ENCODE measurements at regions not wholly inside any gene's neighbourhood (a gene's known extent, or its start where the extent isn't known, plus 50 kb on each side); places are given as distances from the start of the nearest gene placed in this dataset.

GRCh38 chr18:22557168-22557941 lies 139.6 kb upstream of the CTAGE1 start:
- DNase-seq (ENCODE audit: low spot score), result no peak
- no peak for TF ChIP-seq CTCF (IDR thresholded peaks at IDR 0.05; ENCODE audit: borderline replicate concordance, control extremely low read depth, extremely low read depth, insufficient read depth, missing control alignments)
- in situ Hi-C loops (cut with MboI; ENCODE audit: low sequenced_read_pairs, unreplicated experiment), result loop anchor here (25.0 kb wide), 1 partner anchor 645 kb away; no protein-coding TSS in a partner anchor

- no peak for DNase-seq (ENCODE audit: low spot score)
- TF ChIP-seq CTCF (IDR thresholded peaks at IDR 0.05; ENCODE audit: borderline replicate concordance, control extremely low read depth, extremely low read depth, insufficient read depth, missing control alignments), result no peak
- in situ Hi-C loops (cut with MboI; ENCODE audit: low sequenced_read_pairs, unreplicated experiment), result loop anchor here (25.0 kb wide), 1 partner anchor 647 kb away; no protein-coding TSS in a partner anchor
Measured at GRCh38 chr18:22558945-22559385, 141.2 kb upstream of the CTAGE1 start.

- in situ Hi-C loops (cut with MboI; ENCODE audit: low sequenced_read_pairs, unreplicated experiment), result loop anchor here (25.0 kb wide), 1 partner anchor 647 kb away; no protein-coding TSS in a partner anchor
- peak; percentile 47 for DNase-seq (ENCODE audit: low spot score)
- TF ChIP-seq CTCF (IDR thresholded peaks at IDR 0.05; ENCODE audit: borderline replicate concordance, control extremely low read depth, extremely low read depth, insufficient read depth, missing control alignments), result no peak
Measured at GRCh38 chr18:22559414-22560274, 141.9 kb upstream of the CTAGE1 start.

- no peak for DNase-seq (ENCODE audit: low spot score)
- in situ Hi-C loops (cut with MboI; ENCODE audit: low sequenced_read_pairs, unreplicated experiment), result loop anchor here (25.0 kb wide), 1 partner anchor 648 kb away; no protein-coding TSS in a partner anchor
- no peak for TF ChIP-seq CTCF (IDR thresholded peaks at IDR 0.05; ENCODE audit: borderline replicate concordance, control extremely low read depth, extremely low read depth, insufficient read depth, missing control alignments)
Measured at GRCh38 chr18:22560275-22560610, 142.5 kb upstream of the CTAGE1 start.

- no peak for DNase-seq (ENCODE audit: low spot score)
- TF ChIP-seq CTCF (IDR thresholded peaks at IDR 0.05; ENCODE audit: borderline replicate concordance, control extremely low read depth, extremely low read depth, insufficient read depth, missing control alignments), result no peak
- in situ Hi-C loops (cut with MboI; ENCODE audit: low sequenced_read_pairs, unreplicated experiment), result loop anchor here (25.0 kb wide), 1 partner anchor 648 kb away; no protein-coding TSS in a partner anchor
Measured at GRCh38 chr18:22560797-22561196, 143.1 kb upstream of the CTAGE1 start.

- DNase-seq (ENCODE audit: low spot score), result peak; percentile 57
- in situ Hi-C loops (cut with MboI; ENCODE audit: low sequenced_read_pairs, unreplicated experiment), result loop anchor here (25.0 kb wide), 1 partner anchor 651 kb away; no protein-coding TSS in a partner anchor
- peak; percentile 49 for TF ChIP-seq CTCF (IDR thresholded peaks at IDR 0.05; ENCODE audit: borderline replicate concordance, control extremely low read depth, extremely low read depth, insufficient read depth, missing control alignments)
Measured at GRCh38 chr18:22563164-22563583, 145.5 kb upstream of the CTAGE1 start.
